Panc1 (cell line): ENCODE measurements at regions not wholly inside any gene's neighbourhood (a gene's known extent, or its start where the extent isn't known, plus 50 kb on each side); places are given as distances from the start of the nearest gene placed in this dataset.

ENCODE experiments used
- ATAC-seq: fragments of 200-7000 bp; cut with Tn5 transposase; 2 replicates; pipeline ENCODE4 v1.9.1; 2020; ENCODE audit warnings: mild to moderate bottlenecking, moderate library complexity
- BruUV-seq: library from RNA; stranded (reverse); fragments of 400-500 nt; replicated peaks from 2 replicates; lab custom pipeline; 2021; lab: Mats Ljungman, UMichigan
- CTCF ChIA-PET: fragments of 300-600 bp; sonication (Branson Sonifier 250); formaldehyde crosslinking; loops from one replicate; lab custom pipeline; 2022; ENCODE audit warnings: antibody characterized with exemption; lab: Charles Lee
- POLR2A ChIA-PET: fragments of 300-600 bp; sonication (Branson Sonifier 250); formaldehyde crosslinking; loops from one replicate; lab custom pipeline; 2022; ENCODE audit warnings: antibody characterized with exemption; lab: Charles Lee
- DNase-seq: peaks from one replicate; pipeline ENCODE4 v3.0.0-alpha.2; 2010; ENCODE audit warnings: low read depth, low spot score
- H3K27ac ChIP-seq: 2 replicates; pipeline ENCODE4 v1.5.1; 2011; ENCODE audit warnings: mild to moderate bottlenecking, low read length, inconsistent platforms
- H3K27me3 ChIP-seq: fragments of 200-500 bp; sonication (Bioruptor generic); 2 replicates; pipeline ENCODE4 v1.6.0; 2014; ENCODE audit warnings: low read length, inconsistent platforms; ENCODE audit not compliant: control insufficient read depth, insufficient read depth
- H3K36me3 ChIP-seq: fragments of 200-500 bp; sonication (Bioruptor generic); 2 replicates; pipeline ENCODE4 v1.5.1; 2014; ENCODE audit warnings: inconsistent platforms, mild to moderate bottlenecking, low read length, moderate library complexity; ENCODE audit not compliant: control insufficient read depth, insufficient read depth
- H3K4me1 ChIP-seq: 2 replicates; pipeline ENCODE4 v1.5.1; 2011; ENCODE audit warnings: inconsistent platforms, mild to moderate bottlenecking, low read length, moderate library complexity; ENCODE audit not compliant: control insufficient read depth, insufficient read depth
- H3K4me3 ChIP-seq, 2 experiments: 2 replicates each; pipeline ENCODE4 v1.5.1; 2011 to 2012; ENCODE audit warnings: low read depth in 2 of 2, low read length in 2 of 2, mild to moderate bottlenecking in 2 of 2, inconsistent platforms in 1 of 2, moderate library complexity in 1 of 2
- H3K9me3 ChIP-seq: fragments of 200-500 bp; sonication (Bioruptor generic); 2 replicates; pipeline ENCODE4 v1.5.1; 2014; ENCODE audit warnings: low read depth, mild to moderate bottlenecking, inconsistent platforms, low read length, moderate library complexity; ENCODE audit not compliant: control insufficient read depth, insufficient read depth
- POLR2AphosphoS5 ChIP-seq: IDR thresholded peaks from 2 replicates; pipeline ENCODE4 v1.6.1; 2012; ENCODE audit warnings: mild to moderate bottlenecking, low read depth, low read length, moderate library complexity
- REST ChIP-seq, 2 experiments: IDR thresholded peaks; 2 replicates each; pipeline ENCODE4 v1.6.1; 2011 to 2012; ENCODE audit warnings: low read depth in 2 of 2, control low read depth in 1 of 2, low read length in 1 of 2, mild to moderate bottlenecking in 1 of 2, moderate library complexity in 1 of 2; ENCODE audit not compliant: insufficient read depth in 1 of 2
- SIN3A ChIP-seq: IDR thresholded peaks from 2 replicates; pipeline ENCODE4 v1.6.1; 2012; ENCODE audit warnings: low read depth, mild to moderate bottlenecking, low read length, moderate library complexity, borderline replicate concordance; ENCODE audit not compliant: insufficient read depth
- TCF7L2 ChIP-seq: IDR thresholded peaks from 2 replicates; pipeline ENCODE4 v1.6.1; 2011; ENCODE audit warnings: mild to moderate bottlenecking, low read depth, low read length, inconsistent platforms
- in situ Hi-C: cut with HindIII; loops from 2 replicates; pipeline ENCODE4 v1.10.0; 2016; ENCODE audit warnings: low sequenced_read_pairs, low pct_unique_long_range_greater_than_20kb
- intact Hi-C: fragments of 100-400 bp; cut with micrococcal nuclease; formaldehyde crosslinking; loops from one replicate; pipeline ENCODE4 v1.10.0; 2022; ENCODE audit not compliant: unreplicated experiment
- TF ChIP-seq, protein P1 (sequence below): fragments of 450-650 bp; IDR thresholded peaks from 2 replicates; pipeline ENCODE4 v1.5.1; 2017; ENCODE audit warnings: mild to moderate bottlenecking

GRCh38 chrX:39311646-39312045 is 510.4 kb downstream of the MID1IP1 start:
- no peak for ATAC-seq
- BruUV-seq, result no TSS peak
- H3K9me3 ChIP-seq, result no peaks in the 10 kb centered on the region
- in situ Hi-C loops, result no loop called here
- POLR2A ChIA-PET, result no interaction called here
- no peak overlapping the region for H3K4me3 ChIP-seq
- CTCF ChIA-PET, result no interaction called here
- TF ChIP-seq TCF7L2 (no peak), POLR2AphosphoS5 (no peak), REST (IDR thresholded peaks at IDR 0.05; ENCODE audit: insufficient read depth in 1 of 2, low read depth in 2 of 2, low read length in 1 of 2) (no peak), SIN3A (no peak)
- TF ChIP-seq, protein P1, sequence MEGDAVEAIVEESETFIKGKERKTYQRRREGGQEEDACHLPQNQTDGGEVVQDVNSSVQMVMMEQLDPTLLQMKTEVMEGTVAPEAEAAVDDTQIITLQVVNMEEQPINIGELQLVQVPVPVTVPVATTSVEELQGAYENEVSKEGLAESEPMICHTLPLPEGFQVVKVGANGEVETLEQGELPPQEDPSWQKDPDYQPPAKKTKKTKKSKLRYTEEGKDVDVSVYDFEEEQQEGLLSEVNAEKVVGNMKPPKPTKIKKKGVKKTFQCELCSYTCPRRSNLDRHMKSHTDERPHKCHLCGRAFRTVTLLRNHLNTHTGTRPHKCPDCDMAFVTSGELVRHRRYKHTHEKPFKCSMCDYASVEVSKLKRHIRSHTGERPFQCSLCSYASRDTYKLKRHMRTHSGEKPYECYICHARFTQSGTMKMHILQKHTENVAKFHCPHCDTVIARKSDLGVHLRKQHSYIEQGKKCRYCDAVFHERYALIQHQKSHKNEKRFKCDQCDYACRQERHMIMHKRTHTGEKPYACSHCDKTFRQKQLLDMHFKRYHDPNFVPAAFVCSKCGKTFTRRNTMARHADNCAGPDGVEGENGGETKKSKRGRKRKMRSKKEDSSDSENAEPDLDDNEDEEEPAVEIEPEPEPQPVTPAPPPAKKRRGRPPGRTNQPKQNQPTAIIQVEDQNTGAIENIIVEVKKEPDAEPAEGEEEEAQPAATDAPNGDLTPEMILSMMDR, result no peak
- H3K27ac ChIP-seq, result no peak overlapping the region
- H3K36me3 ChIP-seq, result no peaks in the 10 kb centered on the region
- intact Hi-C loops, result no loop called here
- DNase-seq, result no peak
- H3K4me1 ChIP-seq, result no peaks in the 10 kb centered on the region
- H3K27me3 ChIP-seq, result no peaks in the 10 kb centered on the region

DNA sequence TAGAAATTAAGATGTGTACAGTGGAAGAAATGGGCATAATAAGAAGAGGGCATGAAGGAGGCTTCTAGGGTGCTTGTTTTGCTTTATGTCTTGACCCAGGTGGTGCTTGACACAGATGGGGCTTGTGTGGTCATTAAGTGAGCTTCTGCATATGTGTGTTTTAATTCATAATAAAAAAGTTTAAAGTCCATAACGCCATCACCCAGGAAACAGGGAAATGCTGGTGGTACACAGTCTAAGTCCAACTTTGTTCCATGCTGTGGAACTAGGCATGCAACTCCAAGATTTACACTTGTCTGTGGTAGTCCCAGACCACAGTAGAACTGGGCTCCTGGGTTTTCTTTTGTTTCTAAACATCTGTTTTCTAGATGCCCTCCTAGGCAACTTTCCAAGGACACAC is 511.9 kb downstream of the MID1IP1 start:
- ATAC-seq (no peak), DNase-seq (no peak)
- intact Hi-C loops, result no loop called here
- POLR2A ChIA-PET, result no interaction called here
- CTCF ChIA-PET, result no interaction called here
- Histone ChIP-seq H3K4me3 (no peak overlapping the region), H3K27me3 (no peaks in the 10 kb centered on the region), H3K9me3 (no peaks in the 10 kb centered on the region), H3K4me1 (no peaks in the 10 kb centered on the region), H3K27ac (no peak overlapping the region), H3K36me3 (no peaks in the 10 kb centered on the region)
- in situ Hi-C loops, result no loop called here
- BruUV-seq, result no TSS peak
- TF ChIP-seq, protein P1, result no peak
- TF ChIP-seq TCF7L2, result no peak
- TF ChIP-seq POLR2AphosphoS5, result no peak
- no peak for TF ChIP-seq REST (IDR thresholded peaks at IDR 0.05; ENCODE audit: insufficient read depth in 1 of 2, low read depth in 2 of 2, low read length in 1 of 2)
- TF ChIP-seq SIN3A, result no peak
